A673 (cell line): ENCODE measurements at regions not wholly inside any gene's neighbourhood (a gene's known extent, or its start where the extent isn't known, plus 50 kb on each side); places are given as distances from the start of the nearest gene placed in this dataset.

Experiments
- BruUV-seq: library from RNA; stranded (reverse); fragments of 400-500 nt; replicated peaks from 2 replicates; lab custom pipeline; 2021; lab: Mats Ljungman, UMichigan
- CTCF ChIA-PET: fragments of 300-600 bp; sonication (Branson Sonifier 250); formaldehyde crosslinking; loops from one replicate; lab custom pipeline; 2022; ENCODE audit warnings: antibody characterized with exemption; lab: Charles Lee
- POLR2A ChIA-PET: fragments of 300-600 bp; sonication (Branson Sonifier 250); formaldehyde crosslinking; loops from one replicate; lab custom pipeline; 2022; ENCODE audit warnings: antibody characterized with exemption; ENCODE audit not compliant: low non-redundant PET; lab: Charles Lee
- DNase-seq: peaks from one replicate; pipeline ENCODE4 v3.0.0-alpha.2; 2015; ENCODE audit warnings: low spot score
- H3K27ac ChIP-seq: fragments of 200-600 bp; sonication (generic); 2 replicates; pipeline ENCODE4 v1.5.1; 2016; ENCODE audit warnings: mixed run types, low read depth, mild to moderate bottlenecking, mixed read lengths, antibody characterized with exemption, low read length; ENCODE audit not compliant: poor library complexity, severe bottlenecking
- H3K27me3 ChIP-seq: fragments of 200-600 bp; sonication (generic); replicated peaks from 2 replicates; pipeline ENCODE4 v1.6.1; 2017; ENCODE audit warnings: mixed run types, low read depth, mild to moderate bottlenecking, mixed read lengths, antibody characterized with exemption, low read length; ENCODE audit not compliant: insufficient read depth, poor library complexity
- H3K36me3 ChIP-seq: fragments of 200-600 bp; sonication (generic); 2 replicates; pipeline ENCODE4 v1.6.1; 2016; ENCODE audit warnings: mixed run types, mild to moderate bottlenecking, mixed read lengths, antibody characterized with exemption, low read length; ENCODE audit not compliant: insufficient read depth, poor library complexity, severe bottlenecking
- H3K4me1 ChIP-seq: fragments of 200-600 bp; sonication (generic); 2 replicates; pipeline ENCODE4 v1.6.1; 2017; ENCODE audit warnings: mixed run types, mild to moderate bottlenecking, mixed read lengths, antibody characterized with exemption, low read length; ENCODE audit not compliant: insufficient read depth, poor library complexity, severe bottlenecking
- H3K4me3 ChIP-seq: fragments of 200-600 bp; sonication (generic); 2 replicates; pipeline ENCODE4 v1.5.1; 2016; ENCODE audit warnings: low read depth, mixed run types, mild to moderate bottlenecking, mixed read lengths, low read length; ENCODE audit not compliant: poor library complexity, severe bottlenecking
- H3K9me3 ChIP-seq: fragments of 200-600 bp; sonication (generic); 2 replicates; pipeline ENCODE4 v1.6.1; 2016; ENCODE audit warnings: mixed run types, low read depth, mild to moderate bottlenecking, mixed read lengths, antibody characterized with exemption, low read length; ENCODE audit not compliant: poor library complexity, severe bottlenecking
- CTCF ChIP-seq: fragments of 300-800, 200-600 bp; sonication (generic); conservative IDR thresholded peaks from 2 replicates; pipeline ENCODE4 v1.5.1; 2017; ENCODE audit warnings: low read depth, mild to moderate bottlenecking, antibody characterized with exemption, low read length, moderate library complexity, mixed read lengths
- EZH2 ChIP-seq: fragments of 200-600 bp; sonication (generic); IDR thresholded peaks from 2 replicates; pipeline ENCODE4 v1.6.1; 2017; ENCODE audit warnings: borderline replicate concordance, low read depth, mild to moderate bottlenecking, mixed read lengths, antibody characterized with exemption, low read length; ENCODE audit not compliant: poor library complexity, severe bottlenecking
- intact Hi-C: fragments of 100-400 bp; cut with micrococcal nuclease; formaldehyde crosslinking; loops from one replicate; pipeline ENCODE4 v1.10.0; 2022; ENCODE audit not compliant: unreplicated experiment

- no peak for DNase-seq
- Histone ChIP-seq H3K9me3 (no peaks in the 10 kb centered on the region), H3K4me1 (no peaks in the 10 kb centered on the region), H3K27ac (no peak overlapping the region), H3K27me3 (no peaks in the 10 kb centered on the region), H3K36me3 (no peaks in the 10 kb centered on the region), H3K4me3 (no peak overlapping the region)
- TF ChIP-seq EZH2 (no peak), CTCF (no peak)
- ChIA-PET CTCF (no interaction called here), POLR2A (interaction anchor here (0.6 kb wide), 1 partner anchor 13 kb away, joined by 3 read pairs; no protein-coding TSS in a partner anchor)
- no TSS peak for BruUV-seq
- intact Hi-C loops = no loop called here
Measured at GRCh38 chr1:217188280-217189237, 442.3 kb downstream of the GPATCH2 start.

- Histone ChIP-seq H3K27me3 (no peaks in the 10 kb centered on the region), H3K27ac (no peak overlapping the region), H3K4me3 (no peak overlapping the region), H3K9me3 (no peaks in the 10 kb centered on the region), H3K4me1 (no peaks in the 10 kb centered on the region), H3K36me3 (no peaks in the 10 kb centered on the region)
- CTCF ChIA-PET = no interaction called here
- BruUV-seq = no TSS peak
- TF ChIP-seq CTCF = no peak
- TF ChIP-seq EZH2 = no peak
- no peak for DNase-seq
- POLR2A ChIA-PET = no interaction called here
- intact Hi-C loops = no loop called here
Measured at GRCh38 chr1:217186664-217187063, 444.2 kb downstream of the GPATCH2 start.

GRCh38 chr1:217184854-217185253, 446.0 kb downstream of the GPATCH2 start:
- BruUV-seq = no TSS peak
- Histone ChIP-seq H3K36me3 (no peaks in the 10 kb centered on the region), H3K4me3 (no peak overlapping the region), H3K27ac (no peak overlapping the region), H3K9me3 (no peaks in the 10 kb centered on the region), H3K27me3 (peaks cover under 1% of the 10 kb centered on the region), H3K4me1 (no peaks in the 10 kb centered on the region)
- POLR2A ChIA-PET = no interaction called here
- intact Hi-C loops = no loop called here
- no peak for TF ChIP-seq EZH2
- no peak for DNase-seq
- CTCF ChIA-PET = no interaction called here
